PC-3 (cell line): ENCODE measurements at regions not wholly inside any gene's neighbourhood (a gene's known extent, or its start where the extent isn't known, plus 50 kb on each side); places are given as distances from the start of the nearest gene placed in this dataset.

Source experiments
- EZH2 ChIP-seq: fragments of 300-600 bp; sonication (generic); IDR thresholded peaks from one replicate; pipeline ENCODE4 v1.6.1; 2017; ENCODE audit warnings: antibody characterized with exemption, mild to moderate bottlenecking, low read length; ENCODE audit not compliant: unreplicated experiment
- EZH2phosphoT487 ChIP-seq: fragments of 300-600 bp; sonication (generic); IDR thresholded peaks from 2 replicates; pipeline ENCODE4 v1.6.1; 2018; ENCODE audit warnings: mild to moderate bottlenecking, antibody characterized with exemption, low read length, borderline replicate concordance
- TF ChIP-seq, protein P1 (sequence below): fragments of 300-600 bp; sonication (generic); conservative IDR thresholded peaks from 2 replicates; pipeline ENCODE4 v1.5.1; 2017; ENCODE audit warnings: antibody characterized with exemption, low read depth, mild to moderate bottlenecking, low read length

DNA sequence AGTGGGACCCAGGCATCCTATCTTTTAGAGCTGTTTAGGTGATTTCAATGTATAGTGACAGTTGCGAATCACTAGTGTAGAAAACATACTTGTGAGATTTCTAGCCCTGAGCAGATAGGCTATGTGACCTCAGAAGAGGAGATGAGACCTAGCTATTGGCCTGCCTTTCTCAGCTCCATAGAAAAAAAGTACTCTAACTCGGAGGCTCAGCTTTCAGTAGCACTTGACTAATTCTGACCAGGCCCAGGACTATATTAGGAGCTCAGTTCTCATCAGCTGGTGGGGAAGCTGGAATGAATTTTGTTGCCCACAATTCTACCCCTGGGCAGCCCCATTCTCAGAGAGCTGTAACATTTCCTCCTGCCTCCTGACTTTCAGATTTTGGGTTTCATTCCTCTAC lies 179.9 kb upstream of the NAMPT start:
- TF ChIP-seq, protein P1, sequence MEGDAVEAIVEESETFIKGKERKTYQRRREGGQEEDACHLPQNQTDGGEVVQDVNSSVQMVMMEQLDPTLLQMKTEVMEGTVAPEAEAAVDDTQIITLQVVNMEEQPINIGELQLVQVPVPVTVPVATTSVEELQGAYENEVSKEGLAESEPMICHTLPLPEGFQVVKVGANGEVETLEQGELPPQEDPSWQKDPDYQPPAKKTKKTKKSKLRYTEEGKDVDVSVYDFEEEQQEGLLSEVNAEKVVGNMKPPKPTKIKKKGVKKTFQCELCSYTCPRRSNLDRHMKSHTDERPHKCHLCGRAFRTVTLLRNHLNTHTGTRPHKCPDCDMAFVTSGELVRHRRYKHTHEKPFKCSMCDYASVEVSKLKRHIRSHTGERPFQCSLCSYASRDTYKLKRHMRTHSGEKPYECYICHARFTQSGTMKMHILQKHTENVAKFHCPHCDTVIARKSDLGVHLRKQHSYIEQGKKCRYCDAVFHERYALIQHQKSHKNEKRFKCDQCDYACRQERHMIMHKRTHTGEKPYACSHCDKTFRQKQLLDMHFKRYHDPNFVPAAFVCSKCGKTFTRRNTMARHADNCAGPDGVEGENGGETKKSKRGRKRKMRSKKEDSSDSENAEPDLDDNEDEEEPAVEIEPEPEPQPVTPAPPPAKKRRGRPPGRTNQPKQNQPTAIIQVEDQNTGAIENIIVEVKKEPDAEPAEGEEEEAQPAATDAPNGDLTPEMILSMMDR: no peak
- TF ChIP-seq EZH2: no peak
- no peak for TF ChIP-seq EZH2phosphoT487
